Stimulated activated CD8-positive, alpha-beta memory T cell treated with anti-CD3 and anti-CD28 coated beads, Interleukin-4, amount 100 ng/mL, for 1 hour (primary cell): ENCODE measurements at regions not wholly inside any gene's neighbourhood (a gene's known extent, or its start where the extent isn't known, plus 50 kb on each side); places are given as distances from the start of the nearest gene placed in this dataset.
"Not testable (repeated sequence)": the region's sequence is repeated elsewhere in the genome, so short reads cannot be mapped to it uniquely, and the experiment has no call there.

ENCODE experiments used
- DNase-seq, 2 donors: peaks; one replicate each; pipeline ENCODE4 v3.0.0-alpha.2; 2020; ENCODE audit warnings: low read depth in 2 of 2, low spot score in 1 of 2

DNA sequence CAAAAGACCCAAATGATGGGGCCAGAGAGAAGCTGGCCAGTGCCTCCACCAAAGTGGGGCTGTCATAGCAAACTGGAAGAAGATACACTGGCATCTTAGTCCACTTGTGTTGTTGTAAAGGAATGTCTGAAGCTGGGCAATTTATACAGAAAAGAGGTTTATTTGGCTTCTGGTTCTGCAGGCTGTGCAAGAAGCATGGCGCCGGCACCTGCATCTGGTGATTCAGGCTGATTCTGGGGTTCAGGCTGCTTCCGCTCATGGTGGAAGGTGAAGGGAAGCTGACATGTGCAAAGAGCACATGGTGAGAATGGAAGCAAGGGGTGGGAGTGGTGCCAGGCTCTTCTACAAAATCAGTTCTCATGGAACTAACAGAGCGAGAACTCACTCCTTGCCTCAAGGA, 135.9 kb upstream of the TWIST2 start:
- no peak for DNase-seq

DNA sequence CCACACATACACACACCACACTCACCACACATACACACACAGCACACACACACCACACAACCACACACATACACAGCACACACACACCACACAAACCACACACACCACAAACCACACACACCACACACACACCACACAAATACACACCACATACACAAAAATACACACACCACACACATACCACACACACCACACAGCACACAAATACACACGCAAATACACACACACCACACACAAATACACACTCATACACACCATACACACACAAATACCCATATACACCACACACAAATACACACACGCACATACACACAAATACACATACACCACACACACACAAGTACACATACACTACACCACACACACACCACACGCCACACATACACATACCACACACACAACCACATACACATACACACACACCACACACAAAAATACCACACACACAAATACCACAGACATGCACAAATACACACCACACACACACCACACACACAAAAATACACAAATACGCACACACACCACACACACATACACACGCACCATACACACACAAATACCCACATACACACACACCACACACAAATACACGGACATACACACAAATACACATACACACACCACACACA, 134.6 kb upstream of the TWIST2 start:
- no peak for DNase-seq

DNA sequence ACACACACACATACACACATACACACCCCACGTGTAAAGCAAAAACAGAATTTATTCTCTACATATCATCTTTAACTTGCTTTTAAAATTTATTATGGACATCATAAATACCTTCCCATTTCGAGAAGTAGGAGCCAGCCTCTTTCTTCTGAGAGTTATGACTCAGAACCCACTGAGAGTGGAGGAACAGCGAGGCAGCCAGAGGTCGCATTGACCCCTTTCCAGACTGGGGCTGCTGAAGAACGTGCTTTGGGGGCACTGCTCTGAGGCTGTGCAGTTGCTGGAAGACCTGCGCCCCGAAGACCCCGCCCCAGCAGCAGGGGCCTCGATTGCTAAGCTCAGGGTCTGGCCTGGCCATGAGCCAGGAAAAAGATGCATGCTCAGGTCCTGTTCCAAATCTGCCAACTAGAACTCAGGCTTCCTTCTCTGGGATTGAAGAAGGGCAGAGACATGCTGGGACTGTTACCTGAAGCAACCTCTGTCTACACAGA, 133.8 kb upstream of the TWIST2 start:
- no peak for DNase-seq

DNA sequence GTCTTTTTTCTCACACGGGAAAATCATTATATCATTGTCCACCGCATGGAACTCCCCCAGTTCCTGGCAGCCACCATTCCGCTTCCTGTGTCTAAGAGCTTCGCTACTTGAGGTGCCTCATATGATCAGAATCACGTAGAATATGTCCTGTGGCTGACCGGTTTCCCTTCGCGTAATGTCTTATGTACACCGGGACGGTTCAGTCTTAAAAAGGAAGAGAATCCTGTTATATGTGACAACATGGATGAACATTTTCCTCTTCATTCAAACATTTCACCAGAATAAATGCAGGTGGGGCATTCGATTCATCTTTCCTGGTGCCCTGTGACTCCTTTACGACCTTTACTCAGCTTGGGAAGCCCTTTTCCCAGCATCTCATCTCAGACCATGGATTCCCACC, 131.7 kb upstream of the TWIST2 start:
- no peak for DNase-seq

DNA sequence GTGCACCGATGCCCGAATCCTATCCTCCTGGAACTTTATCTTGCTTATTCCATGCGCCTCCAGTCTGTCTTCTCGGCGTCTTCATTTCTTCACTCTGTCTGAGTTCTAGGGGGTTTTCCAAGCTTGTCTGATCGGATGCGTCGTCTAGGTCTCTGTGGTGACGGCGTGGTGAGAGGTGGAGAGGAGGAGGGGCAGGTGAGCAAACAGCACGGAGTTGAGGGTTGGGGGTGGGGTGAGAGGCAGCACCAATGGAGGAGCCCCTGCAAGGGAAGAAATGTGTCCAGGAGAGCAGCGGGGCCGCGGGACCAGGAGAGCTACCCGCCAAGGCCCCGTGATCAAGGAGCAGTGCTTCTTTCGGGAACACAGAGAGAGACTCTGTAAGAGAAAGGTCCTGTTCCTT, 131.3 kb upstream of the TWIST2 start:
- no peak for DNase-seq

DNA sequence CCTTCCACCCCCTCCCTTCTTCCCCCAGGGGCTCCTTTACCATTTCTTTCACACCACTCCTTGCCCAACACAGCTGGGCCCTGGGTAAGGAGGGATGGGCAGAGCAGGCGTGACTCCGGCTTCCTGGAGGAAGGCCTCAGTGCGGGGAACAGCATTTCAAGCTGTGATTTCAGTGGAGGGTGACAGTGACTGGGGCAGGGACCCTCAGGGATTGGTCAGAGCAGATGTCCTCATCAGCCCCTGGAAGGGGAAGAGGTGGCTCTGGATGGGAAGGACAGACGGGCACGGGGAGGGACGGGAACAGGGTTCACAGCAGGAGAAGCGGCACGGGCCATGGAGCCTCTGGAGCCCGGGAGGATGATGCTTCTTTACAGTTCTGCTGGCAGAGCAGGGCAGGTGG, 130.8 kb upstream of the TWIST2 start:
- DNase-seq = no peak

DNA sequence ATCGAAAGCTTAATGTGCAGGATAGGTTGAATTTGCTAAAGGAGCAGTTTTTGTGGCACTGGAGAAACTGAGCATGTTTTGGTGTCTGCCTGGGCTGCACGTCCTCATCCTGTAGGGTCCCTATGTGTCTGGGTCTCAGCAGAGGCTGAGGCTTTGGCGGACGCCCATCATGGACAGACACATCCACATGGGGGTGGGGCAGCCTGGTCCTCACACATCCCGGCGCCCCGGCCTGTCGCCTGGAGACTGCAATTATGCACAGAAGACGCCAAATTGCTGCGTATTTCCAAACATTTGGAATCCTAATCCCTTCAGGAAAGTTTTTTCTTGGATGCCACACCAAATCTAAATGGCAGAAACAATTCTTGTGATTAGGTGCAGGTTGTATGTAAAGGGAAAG, 128.2 kb upstream of the TWIST2 start:
- DNase-seq = no peak

DNA sequence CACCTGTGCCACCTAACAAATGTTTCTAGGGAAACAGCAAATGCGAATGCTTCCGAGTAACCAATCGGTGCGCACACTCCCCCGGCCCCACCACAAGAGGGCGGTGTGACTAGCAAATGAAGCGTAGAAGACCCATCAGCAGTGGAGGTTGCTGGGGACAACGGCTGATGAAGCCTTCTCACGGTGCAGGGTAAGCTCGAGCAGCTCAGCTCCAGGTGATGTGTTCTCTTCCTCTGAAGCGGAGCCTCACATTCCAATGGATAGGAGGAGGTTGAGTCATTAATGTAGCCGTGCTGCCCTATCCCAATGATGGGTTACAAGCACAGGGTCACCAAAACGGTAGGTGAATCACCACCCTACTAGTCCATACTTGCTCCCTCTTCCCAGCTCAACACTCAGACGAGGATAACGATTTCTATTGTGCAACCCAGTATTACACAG, 127.6 kb upstream of the TWIST2 start:
- no peak for DNase-seq

DNA sequence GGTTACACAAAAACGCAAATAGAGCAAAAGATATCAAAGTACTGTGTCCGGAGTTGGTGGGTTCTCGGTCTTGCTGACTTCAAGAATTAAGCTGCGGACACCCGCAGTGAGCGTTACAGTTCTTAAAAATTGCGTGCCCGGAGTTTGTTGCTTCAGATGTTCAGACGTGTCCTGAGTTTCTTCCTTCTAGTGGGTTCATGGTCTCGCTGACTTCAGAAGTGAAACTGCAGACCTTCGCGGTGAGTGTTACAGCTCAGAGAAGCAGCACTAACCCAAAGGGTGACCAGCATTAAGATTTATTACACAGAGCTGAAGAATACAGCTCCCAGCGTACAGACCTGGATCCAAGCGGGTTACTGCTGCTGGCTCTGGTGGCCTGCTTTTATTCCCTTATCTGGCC, 125.7 kb upstream of the TWIST2 start:
- DNase-seq = no peak

DNA sequence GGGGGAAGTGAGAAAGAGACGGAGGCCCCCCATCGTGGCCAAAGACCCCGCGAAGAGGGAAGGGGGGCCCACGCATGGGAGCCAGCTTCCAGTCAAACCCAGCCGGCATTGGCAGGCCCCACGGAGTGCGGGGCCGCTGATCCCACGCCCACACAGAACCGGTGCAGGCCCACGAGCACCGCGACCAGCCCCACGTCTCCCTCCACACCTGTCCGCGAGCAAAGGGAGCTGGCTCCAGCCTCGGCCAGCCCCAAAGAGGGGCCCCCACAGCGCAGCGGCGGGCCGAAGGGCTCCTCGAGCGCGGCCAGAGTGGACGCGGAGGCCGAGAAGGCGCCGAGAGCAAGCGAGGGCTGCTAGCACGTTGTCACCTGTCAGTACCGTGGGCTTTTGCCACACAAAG, 125.0 kb upstream of the TWIST2 start:
- no peak for DNase-seq

DNA sequence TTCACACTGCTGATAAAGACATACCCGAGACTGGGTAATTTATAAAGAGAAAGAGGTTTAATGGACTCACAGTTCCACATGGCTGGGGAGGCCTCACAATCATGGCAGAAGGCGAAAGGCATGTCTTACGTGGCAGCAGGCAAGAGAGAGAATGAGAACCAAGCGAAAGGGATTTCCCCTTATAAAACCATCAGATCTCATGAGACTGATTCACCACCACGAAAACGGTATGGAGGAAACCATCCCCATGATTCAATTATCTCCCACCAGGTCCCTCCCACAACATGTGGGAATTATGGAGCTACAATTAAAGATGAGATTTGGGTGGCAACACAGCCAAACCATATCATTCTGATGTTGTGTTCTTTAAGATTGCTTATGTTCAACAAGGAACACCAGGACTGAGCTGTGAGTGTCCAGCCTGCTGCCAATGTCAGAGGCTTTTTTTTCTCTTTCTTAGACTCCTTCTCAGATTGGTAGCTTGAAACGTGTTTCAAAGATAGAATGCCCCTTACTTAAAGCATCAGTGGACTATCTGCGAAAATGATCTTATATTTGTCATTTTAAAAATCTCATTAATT, 124.1 kb upstream of the TWIST2 start:
- DNase-seq = not testable (repeated sequence)

DNA sequence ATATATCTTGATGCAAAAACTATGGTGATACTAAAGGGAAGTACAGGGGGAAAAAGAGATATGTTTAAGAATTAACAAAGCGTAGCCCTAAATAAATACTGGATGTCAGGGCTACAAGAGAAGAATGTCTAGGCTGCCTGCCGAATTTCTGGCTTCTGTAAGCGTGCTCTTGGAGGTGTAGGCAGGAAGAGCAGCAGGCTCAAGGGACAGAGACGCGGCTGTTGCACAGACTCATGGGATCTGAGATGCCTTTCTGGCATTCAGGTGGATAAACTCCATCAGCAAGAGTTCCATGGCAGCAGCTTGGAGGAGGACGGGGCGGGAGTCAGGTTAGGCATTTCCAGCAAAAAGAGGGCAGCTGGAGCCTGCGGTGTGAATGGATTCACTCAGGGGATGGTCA, 123.2 kb upstream of the TWIST2 start:
- no peak for DNase-seq

DNA sequence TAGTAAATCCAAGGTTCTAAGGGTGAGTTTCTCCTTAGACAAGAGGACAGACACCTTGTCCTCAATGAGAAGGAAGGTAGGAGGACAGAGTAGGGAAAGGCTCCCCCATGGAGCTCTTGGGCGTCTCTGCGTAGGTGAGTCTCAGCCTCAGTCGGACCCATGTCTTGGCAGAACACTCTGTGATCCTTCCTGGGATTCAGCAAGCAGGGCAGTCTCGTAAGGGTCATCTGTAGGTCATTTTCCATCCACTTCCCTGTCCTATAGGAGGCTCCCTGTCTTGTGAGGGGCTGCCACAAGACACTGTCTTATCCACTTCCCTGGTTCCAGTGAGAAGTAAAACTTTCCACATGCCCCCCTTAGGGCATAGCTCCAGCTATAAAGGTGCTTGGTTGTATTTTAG, 122.6 kb upstream of the TWIST2 start:
- no peak for DNase-seq

DNA sequence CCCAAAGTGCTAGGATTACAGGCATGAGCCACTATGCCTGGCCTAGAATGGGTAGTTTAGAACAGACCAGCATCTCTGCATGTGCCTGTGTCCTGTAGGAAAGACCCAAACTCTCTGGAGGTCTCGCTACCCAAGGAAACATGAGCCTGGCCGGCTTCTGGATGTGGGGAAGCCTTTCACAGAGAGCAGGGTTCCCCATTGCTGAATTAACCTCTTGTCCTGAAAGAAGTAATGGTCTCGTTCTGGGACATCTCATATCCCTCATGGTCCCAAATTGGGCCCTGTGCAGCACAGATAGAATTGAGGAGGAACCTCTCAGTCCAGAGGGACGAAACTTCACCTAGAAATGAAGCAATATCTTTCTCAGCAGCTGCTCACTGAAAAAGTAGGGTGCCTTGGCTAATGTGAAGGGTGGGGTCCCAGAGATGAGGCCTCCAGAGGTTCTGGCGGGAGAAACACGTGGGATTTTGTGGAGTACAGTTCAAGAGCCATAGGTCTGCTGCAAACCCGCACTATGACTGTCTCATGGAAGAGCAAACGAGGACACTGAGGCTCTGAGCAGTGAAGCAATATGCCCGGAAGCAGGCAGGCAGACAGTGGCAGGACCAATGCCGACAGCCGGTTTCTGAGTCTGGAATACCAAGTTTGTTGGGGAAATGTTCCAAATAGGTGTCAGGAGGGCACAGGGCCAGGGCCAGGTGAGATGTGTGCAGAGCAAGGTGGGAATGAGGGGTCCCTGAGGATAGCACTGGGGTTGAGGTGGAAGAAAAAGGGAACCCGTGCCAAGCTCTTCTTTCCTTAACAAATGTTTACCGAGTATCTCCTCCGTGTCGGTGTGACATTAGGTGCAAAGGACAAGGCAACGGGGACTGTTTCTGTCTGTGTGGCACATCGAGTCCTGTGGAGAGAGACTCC, 121.0 kb upstream of the TWIST2 start:
- no peak for DNase-seq

DNA sequence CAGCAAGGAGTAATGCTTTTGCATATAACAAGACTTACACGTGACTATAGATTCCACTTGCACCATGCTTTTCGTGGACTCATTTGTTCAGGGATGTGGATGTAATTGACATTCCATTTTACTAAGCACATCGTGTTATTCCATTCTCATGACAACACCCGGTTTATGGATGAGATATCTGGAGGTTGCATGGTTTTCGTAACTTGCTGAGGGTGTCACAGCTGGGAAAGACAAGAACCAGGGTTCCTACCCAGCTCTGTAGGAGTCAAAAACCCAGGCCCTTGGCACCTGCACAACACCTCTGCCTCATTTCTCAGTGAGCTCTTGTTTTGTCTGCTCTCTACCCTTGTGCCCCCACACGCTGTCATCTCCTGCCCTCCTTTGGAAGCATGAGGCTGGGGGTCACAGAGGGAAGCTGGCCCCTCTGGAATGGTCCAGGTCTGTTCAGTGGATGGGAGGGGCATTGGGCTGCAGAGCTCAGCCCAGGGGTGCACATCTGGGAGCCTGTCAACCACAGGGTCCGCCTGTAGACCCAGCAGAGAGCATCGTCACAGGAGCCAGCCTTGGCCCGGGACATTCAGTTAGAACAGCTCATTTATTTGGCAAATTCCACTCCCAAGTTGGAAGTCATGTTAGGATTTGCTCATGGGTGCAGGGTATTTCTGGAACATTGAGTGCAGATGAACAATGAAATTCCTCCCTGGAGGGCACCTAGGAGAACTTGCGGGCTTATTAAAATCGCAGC, 120.1 kb upstream of the TWIST2 start:
- no peak for DNase-seq

DNA sequence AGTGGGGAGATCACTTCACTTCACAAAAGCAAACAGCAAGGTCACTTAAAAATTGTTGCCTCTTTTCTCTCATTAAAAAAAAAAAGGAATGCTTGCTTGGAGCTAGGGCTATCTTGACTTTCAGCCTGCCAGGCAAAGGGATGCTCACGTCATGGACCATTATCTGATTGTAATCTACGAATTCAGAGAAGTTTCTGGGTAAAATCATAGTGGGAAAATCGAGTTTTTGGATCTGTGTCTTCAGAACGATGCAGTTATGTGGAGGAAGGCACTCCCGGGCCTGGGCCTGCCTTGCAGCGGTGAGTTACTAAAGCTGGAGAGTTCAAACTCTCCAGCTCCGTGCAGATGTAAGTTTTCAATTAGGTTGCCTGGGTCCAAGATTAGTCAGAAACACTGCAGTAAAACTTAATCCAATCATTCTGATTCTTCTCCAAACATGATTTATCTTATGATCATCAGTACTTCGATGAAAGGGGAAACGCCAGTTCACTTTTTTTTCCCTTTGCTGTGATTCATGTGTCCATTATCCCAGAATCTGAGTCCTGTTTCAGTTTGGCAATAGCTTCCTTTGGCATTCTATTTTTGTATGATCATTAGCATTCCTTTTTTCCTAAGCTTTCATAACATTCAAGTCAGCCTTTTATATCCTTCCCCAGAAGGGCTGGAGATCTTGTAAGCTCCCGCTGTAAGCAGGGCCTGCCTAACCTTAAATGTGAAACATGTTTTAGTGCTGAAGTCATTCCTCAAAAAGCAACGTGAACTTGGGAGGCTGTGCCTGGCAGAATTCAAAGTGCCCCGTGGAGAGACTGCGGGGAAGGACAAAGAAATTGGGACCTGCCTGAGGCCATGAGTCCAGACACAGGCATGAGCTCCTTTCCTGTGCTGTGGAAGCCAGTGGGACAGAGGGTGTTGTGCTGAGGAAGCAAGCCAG, 119.3 kb upstream of the TWIST2 start:
- DNase-seq = no peak

DNA sequence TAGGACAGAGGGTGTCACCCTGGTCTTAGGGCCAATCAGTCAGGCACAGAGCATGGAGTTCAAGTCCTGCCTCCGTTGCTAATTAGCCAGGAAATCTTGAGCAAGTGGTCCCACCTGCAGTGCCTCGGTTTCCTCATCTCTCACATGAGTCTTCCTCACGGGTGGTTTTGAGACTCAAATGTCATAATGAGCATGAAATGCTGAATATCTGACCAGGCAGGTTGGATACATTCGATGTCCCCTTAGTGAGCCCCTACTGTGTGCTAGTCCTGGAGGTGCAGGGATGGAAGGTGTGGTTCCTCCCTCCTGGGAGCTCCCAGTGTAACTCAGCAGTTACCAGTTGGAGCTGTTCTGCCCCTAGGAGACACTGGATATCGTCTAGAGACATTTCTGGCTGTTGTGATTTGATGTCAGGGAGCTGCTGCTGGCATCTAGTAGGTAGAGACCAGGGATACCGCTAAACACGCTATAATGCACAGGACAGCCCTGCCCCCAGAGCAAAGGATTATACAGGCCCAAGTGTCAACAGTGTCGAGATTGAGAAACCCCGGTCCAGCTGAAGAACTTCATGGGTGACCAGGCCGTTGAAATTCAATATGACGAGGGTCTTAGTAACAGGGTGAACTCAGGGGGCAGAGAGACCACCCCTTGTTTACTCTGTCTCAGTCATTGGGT, 118.5 kb upstream of the TWIST2 start:
- no peak for DNase-seq

DNA sequence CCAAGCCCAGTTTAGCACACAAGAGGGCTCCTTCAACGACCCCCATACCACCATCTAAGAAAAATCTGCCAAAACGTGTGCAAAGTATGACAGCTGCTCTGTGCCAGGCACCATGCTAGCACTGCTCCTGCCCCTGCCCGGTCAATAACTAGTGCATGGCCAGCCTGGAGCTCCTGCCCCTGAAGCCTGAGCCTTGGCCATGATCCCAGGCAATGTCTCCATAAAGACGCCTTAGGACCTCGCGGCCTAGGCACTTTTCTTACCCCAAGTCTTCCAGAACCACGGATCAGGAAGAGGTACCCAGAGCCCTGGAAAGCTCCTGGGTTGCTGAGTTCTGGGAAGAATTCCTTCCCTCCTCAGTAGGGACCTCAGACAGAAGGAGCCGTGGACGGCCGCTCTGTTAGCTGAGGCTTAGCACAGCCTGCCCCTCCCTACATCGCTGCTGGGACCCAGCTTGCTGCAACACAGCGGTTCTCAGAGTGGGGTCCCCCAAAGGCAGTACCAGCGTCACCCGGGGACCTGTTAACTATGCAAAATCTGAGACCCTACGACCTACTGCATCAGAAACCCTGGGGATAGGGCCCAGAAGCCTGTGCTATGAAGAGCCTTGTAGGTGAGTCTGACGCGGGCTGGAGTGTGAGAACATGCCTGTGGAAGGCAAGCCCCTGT, 117.8 kb upstream of the TWIST2 start:
- no peak for DNase-seq

DNA sequence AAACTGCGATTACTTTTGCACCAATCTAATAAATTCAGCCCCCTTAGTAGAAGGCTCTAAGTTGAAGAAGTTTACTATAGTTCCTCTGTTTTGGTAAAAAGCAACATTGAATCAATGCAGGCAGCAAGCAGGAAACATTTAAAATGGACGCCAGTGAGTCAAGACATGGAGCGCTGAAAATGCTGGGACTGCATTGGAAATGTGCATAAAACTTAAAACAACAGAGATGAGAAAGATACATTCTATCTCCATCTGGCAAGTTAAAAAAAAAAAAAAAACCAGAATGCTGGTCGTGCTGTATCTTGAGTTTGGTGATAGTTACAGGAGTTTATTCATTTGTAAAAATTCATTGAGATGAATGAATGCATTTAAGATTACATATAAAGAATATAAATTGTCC, 117.0 kb upstream of the TWIST2 start:
- no peak for DNase-seq
